GM19468 (cell line): ENCODE measurements at regions not wholly inside any gene's neighbourhood (a gene's known extent, or its start where the extent isn't known, plus 50 kb on each side); places are given as distances from the start of the nearest gene placed in this dataset.

Experiments used
- ATAC-seq: cut with Tn5 transposase; IDR thresholded peaks from one replicate; pipeline ENCODE4 v1.9.1; 2021; ENCODE audit warnings: mild to moderate bottlenecking, moderate library complexity, moderate number of reproducible peaks; ENCODE audit not compliant: unreplicated experiment; ENCODE audit errors: extremely low read depth

DNA sequence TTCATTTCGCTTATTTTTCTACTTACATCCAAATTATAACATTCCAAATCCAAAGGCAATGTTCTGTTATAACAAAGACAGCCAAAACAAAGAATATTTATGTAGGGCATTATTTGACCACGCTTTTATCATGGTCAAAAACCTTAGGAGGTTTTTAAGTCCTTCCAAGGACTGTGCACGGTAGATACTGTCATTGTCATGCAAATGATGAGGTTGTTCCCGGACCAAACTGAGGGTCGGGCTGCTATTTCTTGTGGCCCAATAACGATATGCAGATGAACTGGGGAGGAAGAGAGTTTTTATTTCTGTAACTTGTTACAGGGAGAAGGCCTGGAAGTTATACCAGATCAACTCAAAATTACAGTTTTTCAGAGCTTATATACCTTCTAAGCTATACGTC lies 56.6 kb upstream of the STEAP4 start:
- ATAC-seq, result no peak

DNA sequence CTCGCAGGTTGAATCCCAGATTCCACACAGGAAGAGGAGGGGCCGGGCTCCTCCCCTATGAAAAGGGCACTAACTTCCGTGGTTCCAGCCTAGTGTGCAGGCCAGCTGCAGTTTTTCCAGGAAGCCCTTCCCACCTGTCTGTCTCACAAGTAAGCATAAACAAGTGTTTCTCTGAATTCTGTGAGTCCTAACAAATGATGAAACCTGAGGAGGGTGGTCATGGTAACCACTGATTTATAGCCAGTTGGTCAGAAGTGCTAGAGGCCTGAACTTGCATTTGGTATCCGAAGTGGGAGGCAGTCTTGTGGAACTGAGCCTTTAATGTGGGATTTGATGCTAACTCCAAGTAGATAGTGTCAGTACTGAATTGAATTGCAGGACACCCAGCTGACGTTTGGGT lies 54.7 kb upstream of the STEAP4 start:
- no peak for ATAC-seq

DNA sequence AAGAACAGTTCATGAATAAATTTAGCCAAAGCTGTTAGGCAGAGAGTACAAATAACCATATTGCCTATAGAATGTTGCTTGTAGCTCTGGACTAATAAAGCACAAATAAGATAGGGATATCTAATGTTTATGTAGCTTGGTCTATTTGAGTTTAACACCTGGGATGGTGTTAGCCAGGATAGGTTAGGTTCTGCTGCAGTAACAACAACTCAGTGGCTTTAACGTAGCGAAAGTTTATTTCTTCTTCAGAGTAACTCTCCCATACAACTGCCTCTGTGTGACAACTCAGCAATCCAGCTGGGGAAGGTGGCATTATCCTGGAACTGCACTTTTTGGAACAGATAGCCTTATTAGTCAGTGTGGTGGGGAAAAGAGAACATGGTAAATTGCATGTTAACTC lies 52.2 kb upstream of the STEAP4 start:
- ATAC-seq, result no peak

DNA sequence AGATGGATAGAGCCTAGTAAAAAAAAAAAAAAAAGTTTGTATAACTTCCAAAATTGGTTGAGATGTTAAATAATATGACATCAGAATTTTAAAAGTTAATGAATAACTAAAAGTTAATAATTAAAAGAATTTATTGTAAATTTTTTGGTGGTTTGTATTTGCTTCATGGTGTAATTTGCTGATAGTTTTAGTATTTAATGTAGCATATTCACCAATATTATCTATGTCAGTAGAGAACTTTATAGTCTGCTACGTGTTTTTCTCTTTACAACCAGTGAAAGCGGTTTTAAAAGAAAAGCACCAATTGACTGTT lies 51.8 kb upstream of the STEAP4 start:
- ATAC-seq, result no peak

DNA sequence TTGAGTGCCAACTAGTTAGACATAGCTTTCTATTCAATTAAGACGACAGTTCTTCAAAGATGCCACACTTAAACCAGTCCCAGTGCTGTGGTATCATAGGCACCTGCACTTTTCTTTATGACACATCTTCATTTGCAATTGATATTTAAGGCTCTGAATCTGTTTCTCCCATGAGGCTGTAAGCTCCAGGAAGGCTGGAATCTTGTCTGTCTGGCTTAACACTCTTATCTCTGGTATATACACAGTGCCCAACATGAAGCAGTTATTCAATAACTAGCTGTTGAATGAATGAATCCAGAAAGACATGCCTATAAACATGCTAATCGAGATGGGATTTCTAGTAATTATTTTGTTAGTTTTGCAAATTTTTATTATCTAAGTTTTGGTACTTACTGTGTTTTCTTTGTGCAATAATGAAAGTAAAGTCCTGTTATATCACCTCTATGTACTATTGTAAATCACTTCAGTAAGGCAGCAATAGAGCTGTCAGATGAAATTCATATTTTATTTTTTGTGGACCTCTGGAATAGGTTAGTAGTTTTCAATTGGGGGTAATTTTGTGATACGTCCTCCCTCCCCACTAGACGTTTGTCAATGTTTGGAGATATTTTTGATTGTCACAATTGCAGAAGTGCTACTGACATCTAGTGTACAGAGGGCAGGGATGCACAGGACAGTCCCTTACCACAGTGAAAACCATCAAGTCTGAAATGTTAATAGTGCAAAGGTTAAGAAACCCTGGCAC lies 51.3 kb upstream of the STEAP4 start:
- ATAC-seq, result no peak

DNA sequence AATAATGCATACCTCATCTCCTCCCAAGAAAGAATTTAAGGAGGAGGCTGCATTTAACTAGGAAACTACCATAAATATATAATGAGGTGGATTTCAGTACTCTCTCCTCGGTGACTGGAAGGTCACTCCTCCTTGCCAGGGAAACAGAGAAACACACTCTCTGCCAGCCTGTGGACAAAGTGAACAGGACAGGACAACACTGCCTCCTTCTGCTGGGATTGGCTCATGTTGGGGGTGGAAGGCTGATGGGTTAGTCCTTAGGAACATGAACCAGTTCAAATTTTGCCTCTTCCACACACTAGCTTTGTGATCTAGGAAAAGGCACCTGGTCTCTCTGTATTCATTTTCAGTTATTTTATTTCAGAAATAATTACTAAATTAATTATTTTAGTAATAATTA lies 50.6 kb upstream of the STEAP4 start:
- ATAC-seq, result no peak
